ENCODE measurements at regions not wholly inside any gene's neighbourhood (a gene's known extent, or its start where the extent isn't known, plus 50 kb on each side); places are given as distances from the start of the nearest gene placed in this dataset.

GRCh38 chr3:178320456-178321351 lies 215.5 kb upstream of the KCNMB2 start:
- H3K27me3 ChIP-seq = no peaks in the 10 kb centered on the region
- no peaks in the 10 kb centered on the region for H3K9me3 ChIP-seq
- intact Hi-C loops (cut with DNase I) = loop anchor here (5.0 kb wide), 1 partner anchor 1268 kb away; no protein-coding TSS in a partner anchor
- no peak overlapping the region for H3K4me3 ChIP-seq
- peak overlapping the region; percentile 8 to 44 for H3K27ac ChIP-seq
- TF ChIP-seq CTCF (IDR thresholded peaks at IDR 0.05) = no peak
- H3K36me3 ChIP-seq = no peaks in the 10 kb centered on the region
- DNase-seq (ENCODE audit: low spot score in 2 of 2) = no peak
- peaks cover 0 to 19% of the 10 kb centered on the region in 2 donors for H3K4me1 ChIP-seq

- no peaks in the 10 kb centered on the region for H3K36me3 ChIP-seq
- H3K4me3 ChIP-seq = no peak overlapping the region
- no peaks in the 10 kb centered on the region for H3K9me3 ChIP-seq
- H3K4me1 ChIP-seq = peaks cover 0 to 20% of the 10 kb centered on the region in 2 donors
- H3K27ac ChIP-seq = no peak overlapping the region
- intact Hi-C loops (cut with DNase I) = loop anchor here (2.0 to 5.0 kb wide), 2 partner anchors 1128 to 1272 kb away; partner anchors contain the start of gene TBL1XR1
- no peak for TF ChIP-seq CTCF (IDR thresholded peaks at IDR 0.05)
- DNase-seq (ENCODE audit: low spot score in 2 of 2) = no peak
- H3K27me3 ChIP-seq = no peaks in the 10 kb centered on the region
Measured at GRCh38 chr3:178324356-178324755, 211.9 kb upstream of the KCNMB2 start.

GRCh38 chr3:178325330-178325729 lies 210.9 kb upstream of the KCNMB2 start:
- TF ChIP-seq CTCF (IDR thresholded peaks at IDR 0.05) = peak in 2 of 3 experiments; percentile 47 to 54
- H3K9me3 ChIP-seq = no peaks in the 10 kb centered on the region
- DNase-seq (ENCODE audit: low spot score in 2 of 2) = no peak
- H3K27me3 ChIP-seq = no peaks in the 10 kb centered on the region
- H3K4me3 ChIP-seq = no peak overlapping the region
- no peaks in the 10 kb centered on the region for H3K36me3 ChIP-seq
- H3K4me1 ChIP-seq = peaks cover 0 to 15% of the 10 kb centered on the region in 2 donors
- H3K27ac ChIP-seq = no peak overlapping the region
- intact Hi-C loops (cut with DNase I) = loop anchor here (2.0 to 5.0 kb wide), 2 partner anchors 963 to 1129 kb away; partner anchors contain the start of gene TBL1XR1

- H3K9me3 ChIP-seq = no peaks in the 10 kb centered on the region
- peaks cover 0 to 8% of the 10 kb centered on the region in 2 donors for H3K4me1 ChIP-seq
- H3K27me3 ChIP-seq = no peaks in the 10 kb centered on the region
- H3K4me3 ChIP-seq = no peak overlapping the region
- H3K36me3 ChIP-seq = no peaks in the 10 kb centered on the region
- intact Hi-C loops (cut with DNase I) = loop anchor here (5.0 kb wide), 1 partner anchor 968 kb away; no protein-coding TSS in a partner anchor
- no peak for TF ChIP-seq CTCF (IDR thresholded peaks at IDR 0.05)
- no peak for DNase-seq (ENCODE audit: low spot score in 2 of 2)
- no peak overlapping the region for H3K27ac ChIP-seq
Measured at GRCh38 chr3:178329936-178330335, 206.3 kb upstream of the KCNMB2 start.

- Histone ChIP-seq H3K36me3 (no peaks in the 10 kb centered on the region), H3K27ac (no peak overlapping the region), H3K4me3 (no peak overlapping the region), H3K9me3 (no peaks in the 10 kb centered on the region), H3K4me1 (no peaks in the 10 kb centered on the region), H3K27me3 (no peaks in the 10 kb centered on the region)
- intact Hi-C loops (cut with DNase I) = no loop called here
- no peak for TF ChIP-seq CTCF (IDR thresholded peaks at IDR 0.05)
- DNase-seq (ENCODE audit: low spot score in 2 of 2) = no peak
Measured at GRCh38 chr3:178334239-178334638, 202.0 kb upstream of the KCNMB2 start.

All from ascending aorta (tissue), 2 donors.